Fibroblast of pulmonary artery (primary cell): ENCODE measurements at regions not wholly inside any gene's neighbourhood (a gene's known extent, or its start where the extent isn't known, plus 50 kb on each side); places are given as distances from the start of the nearest gene placed in this dataset.

ENCODE experiments used
- DNase-seq: peaks from one replicate; pipeline ENCODE4 v3.0.0-alpha.2; 2010; ENCODE audit warnings: low read depth
- H3K4me3 ChIP-seq: replicated peaks from 2 replicates; pipeline ENCODE4 v1.5.1; 2011; ENCODE audit warnings: low read depth, mild to moderate bottlenecking, control low read depth, low read length, moderate library complexity
- TF ChIP-seq, protein P1 (sequence below): IDR thresholded peaks from 2 replicates; pipeline ENCODE4 v1.5.1; 2011; ENCODE audit warnings: mild to moderate bottlenecking, control low read depth, low read length, inconsistent platforms; ENCODE audit errors: missing control alignments

DNA sequence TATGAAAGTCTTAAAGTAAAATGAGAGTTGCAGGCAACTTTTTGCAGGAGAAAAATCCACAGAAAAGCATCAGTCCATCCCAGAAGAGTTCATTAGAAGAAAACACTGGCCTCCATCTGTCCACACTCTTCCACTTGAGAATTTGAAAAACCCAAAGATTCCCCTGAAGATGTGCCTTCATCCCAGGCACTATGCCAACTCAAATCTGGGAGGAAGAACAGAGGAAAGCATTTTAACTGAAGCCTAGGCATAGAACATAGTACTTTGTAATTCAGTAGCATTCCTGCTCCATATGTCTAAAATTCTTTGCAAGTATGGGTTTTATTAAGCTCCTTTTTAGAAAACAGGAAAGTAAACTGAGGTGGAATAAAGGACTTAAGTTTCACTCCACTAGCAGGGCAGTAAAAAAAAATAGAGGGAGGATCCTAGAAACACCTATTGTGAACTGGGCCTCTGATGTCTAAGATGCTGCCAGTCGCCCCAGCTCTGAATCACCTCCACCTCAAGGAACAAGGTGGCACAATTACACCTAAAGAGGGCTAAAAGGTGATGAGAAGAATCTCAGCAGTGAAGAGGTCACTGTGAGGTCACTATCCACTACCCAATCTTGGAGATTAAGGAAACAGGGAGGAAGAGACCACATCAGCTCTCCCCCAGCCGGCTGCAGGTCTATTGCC is 141.9 kb upstream of the FAM241A start:
- DNase-seq: no peak
- no peak overlapping the region for H3K4me3 ChIP-seq
- TF ChIP-seq, protein P1, sequence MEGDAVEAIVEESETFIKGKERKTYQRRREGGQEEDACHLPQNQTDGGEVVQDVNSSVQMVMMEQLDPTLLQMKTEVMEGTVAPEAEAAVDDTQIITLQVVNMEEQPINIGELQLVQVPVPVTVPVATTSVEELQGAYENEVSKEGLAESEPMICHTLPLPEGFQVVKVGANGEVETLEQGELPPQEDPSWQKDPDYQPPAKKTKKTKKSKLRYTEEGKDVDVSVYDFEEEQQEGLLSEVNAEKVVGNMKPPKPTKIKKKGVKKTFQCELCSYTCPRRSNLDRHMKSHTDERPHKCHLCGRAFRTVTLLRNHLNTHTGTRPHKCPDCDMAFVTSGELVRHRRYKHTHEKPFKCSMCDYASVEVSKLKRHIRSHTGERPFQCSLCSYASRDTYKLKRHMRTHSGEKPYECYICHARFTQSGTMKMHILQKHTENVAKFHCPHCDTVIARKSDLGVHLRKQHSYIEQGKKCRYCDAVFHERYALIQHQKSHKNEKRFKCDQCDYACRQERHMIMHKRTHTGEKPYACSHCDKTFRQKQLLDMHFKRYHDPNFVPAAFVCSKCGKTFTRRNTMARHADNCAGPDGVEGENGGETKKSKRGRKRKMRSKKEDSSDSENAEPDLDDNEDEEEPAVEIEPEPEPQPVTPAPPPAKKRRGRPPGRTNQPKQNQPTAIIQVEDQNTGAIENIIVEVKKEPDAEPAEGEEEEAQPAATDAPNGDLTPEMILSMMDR: no peak

DNA sequence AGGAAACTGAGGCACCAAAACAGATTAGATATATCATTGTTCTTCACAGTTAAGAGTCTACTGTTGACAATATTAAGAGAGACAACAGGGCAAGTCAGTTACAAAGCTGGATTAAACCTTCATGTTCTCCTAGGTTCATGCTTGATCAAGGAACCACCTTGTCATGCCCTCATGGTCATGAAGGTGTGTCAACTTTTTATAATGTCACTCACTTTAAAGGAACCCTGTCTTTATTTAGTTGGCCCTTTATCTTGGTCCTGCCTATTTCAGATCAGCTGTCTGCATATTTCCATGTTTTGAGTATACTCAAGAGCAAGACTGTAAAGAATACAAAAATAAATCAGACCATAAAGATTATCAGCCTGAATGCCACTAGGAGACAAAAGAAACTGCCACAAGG is 140.2 kb upstream of the FAM241A start:
- TF ChIP-seq, protein P1: no peak
- no peak for DNase-seq
- H3K4me3 ChIP-seq: no peak overlapping the region

DNA sequence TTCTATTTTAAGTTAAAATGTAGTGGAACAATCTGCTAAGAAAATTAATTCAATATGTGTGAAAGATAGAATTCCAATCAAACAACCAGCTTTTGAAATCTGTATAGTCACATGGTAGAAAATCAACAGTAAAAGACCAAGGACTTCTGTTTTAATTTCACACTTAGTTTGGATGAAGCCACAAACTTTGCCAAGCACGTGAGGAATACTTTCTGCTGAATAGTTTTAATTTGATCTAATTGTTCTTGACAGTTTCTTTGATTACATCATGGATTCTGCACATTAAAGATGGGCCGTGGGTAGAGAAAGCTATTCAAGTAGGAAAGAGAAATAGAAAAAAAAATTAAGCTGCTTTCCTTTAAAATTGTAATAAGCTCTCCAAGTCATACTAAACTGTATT is 137.9 kb upstream of the FAM241A start:
- no peak overlapping the region for H3K4me3 ChIP-seq
- DNase-seq: no peak
- TF ChIP-seq, protein P1: no peak

DNA sequence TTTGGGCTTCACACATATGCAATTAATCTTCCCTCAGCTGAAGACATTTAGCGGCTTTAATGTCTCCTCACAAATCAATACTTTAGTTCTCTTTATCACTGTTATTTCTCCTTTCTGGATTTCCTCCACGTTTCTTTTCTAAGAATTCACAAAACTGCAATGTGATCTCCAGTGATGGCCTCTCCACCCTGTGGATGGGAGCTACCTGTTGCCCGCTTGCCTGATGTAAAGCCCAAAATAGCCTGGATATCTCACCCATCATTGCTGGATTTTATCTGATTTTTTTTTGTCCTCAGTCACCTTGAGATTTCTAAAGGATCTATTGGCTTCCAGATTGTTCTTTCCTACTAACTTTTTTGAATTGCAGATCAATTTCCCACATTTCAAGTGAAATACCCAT is 129.3 kb upstream of the FAM241A start:
- DNase-seq: no peak
- H3K4me3 ChIP-seq: no peak overlapping the region
- TF ChIP-seq, protein P1: no peak

DNA sequence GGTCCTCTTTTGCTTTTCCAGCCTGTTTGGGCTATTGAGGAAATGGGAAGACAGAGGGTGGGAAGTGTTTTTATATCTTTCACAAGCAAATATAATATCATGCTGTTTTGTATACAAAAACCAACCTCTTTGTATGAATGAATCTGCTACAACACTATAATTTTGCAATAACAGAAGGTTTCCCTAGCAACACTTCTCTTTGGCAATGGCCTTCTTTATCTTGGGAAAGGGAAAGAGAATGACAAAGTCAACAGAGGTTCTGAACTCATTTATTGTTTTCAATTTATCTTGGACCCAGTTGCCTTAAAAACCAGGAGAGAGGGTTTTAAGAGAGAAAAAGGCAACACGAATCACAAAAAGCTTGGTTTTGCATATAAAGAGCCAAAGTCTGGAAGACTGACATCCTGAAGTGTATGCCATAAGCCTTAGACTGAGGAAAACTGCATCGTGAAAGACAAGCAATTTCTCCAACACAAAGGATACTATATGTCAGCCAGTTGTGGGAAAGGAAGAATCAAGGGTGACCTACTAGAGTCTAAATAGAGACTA is 121.8 kb upstream of the FAM241A start:
- DNase-seq: peak; percentile 13
- no peak overlapping the region for H3K4me3 ChIP-seq
- TF ChIP-seq, protein P1: no peak

DNA sequence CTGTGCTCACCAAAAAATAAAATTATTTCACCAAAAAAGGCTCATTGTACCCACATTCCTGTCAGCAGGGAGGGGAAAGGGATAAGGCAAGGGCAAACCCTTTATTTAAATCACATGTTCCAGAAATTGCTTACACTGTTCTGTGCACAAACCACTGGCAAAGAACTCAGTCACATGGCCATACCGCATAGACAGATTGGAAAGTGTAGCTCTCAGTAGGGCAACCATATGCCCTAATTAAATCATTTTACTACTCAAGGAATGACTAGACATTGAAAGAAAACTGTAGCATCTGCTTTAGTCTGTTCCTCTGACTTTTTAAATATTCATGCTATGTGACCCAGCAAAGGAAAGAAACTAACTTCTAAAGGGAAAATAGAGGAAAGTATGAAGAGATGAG is 119.2 kb upstream of the FAM241A start:
- no peak for DNase-seq
- H3K4me3 ChIP-seq: no peak overlapping the region
- TF ChIP-seq, protein P1: no peak

DNA sequence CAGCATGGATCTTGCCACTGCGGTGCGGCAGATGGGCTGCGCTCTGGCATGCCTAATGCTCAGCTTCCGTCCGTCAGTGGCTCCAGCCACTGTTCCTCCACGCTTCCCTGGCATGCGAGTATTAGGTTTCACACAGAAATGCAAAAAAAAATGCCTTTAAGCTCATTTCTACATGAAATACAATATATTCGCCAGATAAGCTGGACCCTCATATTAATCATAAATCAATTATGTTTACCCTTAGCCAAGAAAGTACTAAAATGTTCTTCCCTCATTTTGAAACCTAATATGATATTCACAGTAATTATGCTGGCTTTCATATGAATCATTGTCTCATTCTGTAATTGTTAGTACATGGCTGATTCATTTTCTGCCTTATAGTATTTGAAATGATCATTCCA is 115.5 kb upstream of the FAM241A start:
- no peak overlapping the region for H3K4me3 ChIP-seq
- no peak for DNase-seq
- TF ChIP-seq, protein P1: no peak
